Glomerular endothelial cell (primary cell): ENCODE measurements at regions not wholly inside any gene's neighbourhood (a gene's known extent, or its start where the extent isn't known, plus 50 kb on each side); places are given as distances from the start of the nearest gene placed in this dataset.
"Not testable (repeated sequence)": the region's sequence is repeated elsewhere in the genome, so short reads cannot be mapped to it uniquely, and the experiment has no call there.

Experiments used
- DNase-seq: peaks from one replicate; pipeline ENCODE4 v3.0.0-alpha.2; 2011; ENCODE audit warnings: low read depth, low spot score; ENCODE audit errors: extremely low read depth

GRCh38 chr12:17017402-17017801, 411.4 kb upstream of the LMO3 start:
- no peak for DNase-seq

GRCh38 chr12:17016116-17016864, 410.3 kb upstream of the LMO3 start:
- no peak for DNase-seq

- DNase-seq, result no peak
Observed at GRCh38 chr12:17015501-17015900, 409.5 kb upstream of the LMO3 start.

GRCh38 chr12:17007442-17008040, 401.6 kb upstream of the LMO3 start:
- DNase-seq, result not testable (repeated sequence)

GRCh38 chr12:16998538-16998937, 392.6 kb upstream of the LMO3 start:
- DNase-seq, result not testable (repeated sequence)

GRCh38 chr12:16984484-16984883, 378.5 kb upstream of the LMO3 start:
- DNase-seq, result no peak

GRCh38 chr12:16972923-16973770, 367.2 kb upstream of the LMO3 start:
- DNase-seq, result no peak

- DNase-seq, result no peak
Observed at GRCh38 chr12:16962889-16963288, 356.9 kb upstream of the LMO3 start.

GRCh38 chr12:16955083-16955657, 349.2 kb upstream of the LMO3 start:
- DNase-seq, result no peak

GRCh38 chr12:16949871-16950667, 344.1 kb upstream of the LMO3 start:
- DNase-seq, result no peak

GRCh38 chr12:16949371-16949770, 343.4 kb upstream of the LMO3 start:
- no peak for DNase-seq

GRCh38 chr12:16946704-16947103, 340.7 kb upstream of the LMO3 start:
- no peak for DNase-seq

- DNase-seq, result peak; percentile 9
Observed at GRCh38 chr12:16939871-16940306, 333.9 kb upstream of the LMO3 start.

GRCh38 chr12:16927259-16927658, 321.3 kb upstream of the LMO3 start:
- DNase-seq, result no peak

GRCh38 chr12:16920451-16920850, 314.5 kb upstream of the LMO3 start:
- no peak for DNase-seq

- no peak for DNase-seq
Observed at GRCh38 chr12:16919551-16919950, 313.6 kb upstream of the LMO3 start.

GRCh38 chr12:16914853-16915252, 308.9 kb upstream of the LMO3 start:
- DNase-seq, result no peak

GRCh38 chr12:16913832-16914490, 308.0 kb upstream of the LMO3 start:
- DNase-seq, result no peak

GRCh38 chr12:16901946-16902345, 296.0 kb upstream of the LMO3 start:
- no peak for DNase-seq

- DNase-seq, result no peak
Observed at GRCh38 chr12:16893426-16893825, 287.5 kb upstream of the LMO3 start.
